Thoracic aorta (tissue), 2 donors: ENCODE measurements at regions not wholly inside any gene's neighbourhood (a gene's known extent, or its start where the extent isn't known, plus 50 kb on each side); places are given as distances from the start of the nearest gene placed in this dataset.
"Not testable (repeated sequence)": the region's sequence is repeated elsewhere in the genome, so short reads cannot be mapped to it uniquely, and the experiment has no call there.

Source experiments
- ATAC-seq: fragments of 150-250 bp; one replicate; pipeline ENCODE4 v1.8.0; 2017; ENCODE audit warnings: low read depth; ENCODE audit not compliant: insufficient number of reproducible peaks, low FRiP score
- DNase-seq: peaks from one replicate; pipeline ENCODE4 v3.0.0-alpha.2; 2020; ENCODE audit warnings: low spot score
- H3K27ac ChIP-seq, 2 donors: fragments of 200-600 bp; sonication (generic); 1 replicate in 1 of 2; 2 replicates in 1 of 2; pipeline ENCODE4 v1.5.1; 2016; ENCODE audit warnings: mild to moderate bottlenecking in 2 of 2, moderate library complexity in 2 of 2
- H3K27me3 ChIP-seq: fragments of 200-600 bp; sonication (generic); replicated peaks from 2 replicates; pipeline ENCODE4 v1.6.0; 2016; ENCODE audit warnings: mild to moderate bottlenecking; ENCODE audit not compliant: insufficient read depth
- H3K36me3 ChIP-seq: fragments of 200-600 bp; sonication (generic); one replicate; pipeline ENCODE4 v1.5.1; 2016
- H3K4me1 ChIP-seq, 2 donors: fragments of 200-600 bp; sonication (generic); 1 replicate in 1 of 2; 2 replicates in 1 of 2; pipeline versions ENCODE4 v1.5.1 to v1.6.0; 2016; ENCODE audit warnings: low read depth in 2 of 2, mild to moderate bottlenecking in 1 of 2; ENCODE audit not compliant: control insufficient read depth in 1 of 2
- H3K4me3 ChIP-seq: fragments of 200-600 bp; sonication (generic); 2 replicates; pipeline ENCODE4 v1.5.1; 2016; ENCODE audit warnings: mild to moderate bottlenecking
- H3K9me3 ChIP-seq: fragments of 200-600 bp; sonication (generic); 2 replicates; pipeline ENCODE4 v1.5.1; 2016
- TF ChIP-seq, protein P1 (sequence below): fragments of 200-600 bp; sonication (generic); IDR thresholded peaks from one replicate; pipeline ENCODE4 v1.5.1; 2019; ENCODE audit warnings: antibody characterized with exemption

DNA sequence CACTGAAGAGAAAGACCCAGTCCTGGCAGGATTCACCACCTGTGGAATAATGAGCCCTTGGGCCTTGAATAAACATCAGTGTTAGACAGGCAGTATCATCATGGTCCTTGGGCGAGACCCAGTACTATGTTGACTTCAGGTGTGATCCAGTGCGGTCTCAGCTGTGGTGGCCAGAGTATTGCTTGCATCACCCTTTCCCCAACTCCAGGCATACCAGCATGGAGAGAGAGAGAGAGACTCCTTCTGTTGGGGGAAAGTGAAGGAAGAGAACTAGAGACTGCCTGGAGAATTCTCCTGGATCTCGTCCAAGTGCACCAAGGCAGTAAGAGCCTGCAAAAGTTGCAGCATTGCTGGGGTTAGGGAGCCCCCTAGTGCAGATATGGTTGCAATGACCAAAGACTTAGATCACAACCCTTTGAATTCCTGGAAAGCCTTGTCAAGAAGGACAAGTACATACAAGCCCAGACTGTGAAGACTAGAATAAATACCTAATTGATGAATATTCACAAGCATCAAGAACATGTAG is 61.1 kb upstream of the VAMP7 start:
- TF ChIP-seq, protein P1, sequence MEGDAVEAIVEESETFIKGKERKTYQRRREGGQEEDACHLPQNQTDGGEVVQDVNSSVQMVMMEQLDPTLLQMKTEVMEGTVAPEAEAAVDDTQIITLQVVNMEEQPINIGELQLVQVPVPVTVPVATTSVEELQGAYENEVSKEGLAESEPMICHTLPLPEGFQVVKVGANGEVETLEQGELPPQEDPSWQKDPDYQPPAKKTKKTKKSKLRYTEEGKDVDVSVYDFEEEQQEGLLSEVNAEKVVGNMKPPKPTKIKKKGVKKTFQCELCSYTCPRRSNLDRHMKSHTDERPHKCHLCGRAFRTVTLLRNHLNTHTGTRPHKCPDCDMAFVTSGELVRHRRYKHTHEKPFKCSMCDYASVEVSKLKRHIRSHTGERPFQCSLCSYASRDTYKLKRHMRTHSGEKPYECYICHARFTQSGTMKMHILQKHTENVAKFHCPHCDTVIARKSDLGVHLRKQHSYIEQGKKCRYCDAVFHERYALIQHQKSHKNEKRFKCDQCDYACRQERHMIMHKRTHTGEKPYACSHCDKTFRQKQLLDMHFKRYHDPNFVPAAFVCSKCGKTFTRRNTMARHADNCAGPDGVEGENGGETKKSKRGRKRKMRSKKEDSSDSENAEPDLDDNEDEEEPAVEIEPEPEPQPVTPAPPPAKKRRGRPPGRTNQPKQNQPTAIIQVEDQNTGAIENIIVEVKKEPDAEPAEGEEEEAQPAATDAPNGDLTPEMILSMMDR, result peak; percentile 44
- no peaks in the 10 kb centered on the region for H3K9me3 ChIP-seq
- H3K4me1 ChIP-seq, result no peaks in the 10 kb centered on the region
- no peak for DNase-seq
- H3K27me3 ChIP-seq, result no peaks in the 10 kb centered on the region
- no peak overlapping the region for H3K27ac ChIP-seq
- ATAC-seq, result peak; percentile 70
- no peaks in the 10 kb centered on the region for H3K36me3 ChIP-seq
- no peak overlapping the region for H3K4me3 ChIP-seq

- TF ChIP-seq, protein P1, result no peak
- no peak overlapping the region for H3K4me3 ChIP-seq
- no peak overlapping the region for H3K27ac ChIP-seq
- H3K4me1 ChIP-seq, result no peaks in the 10 kb centered on the region
- H3K36me3 ChIP-seq, result no peaks in the 10 kb centered on the region
- no peaks in the 10 kb centered on the region for H3K27me3 ChIP-seq
- peak; percentile 44 for ATAC-seq
- DNase-seq, result no peak
- H3K9me3 ChIP-seq, result no peaks in the 10 kb centered on the region
Measured at GRCh38 chrX:155819525-155819924, 61.6 kb upstream of the VAMP7 start.

DNA sequence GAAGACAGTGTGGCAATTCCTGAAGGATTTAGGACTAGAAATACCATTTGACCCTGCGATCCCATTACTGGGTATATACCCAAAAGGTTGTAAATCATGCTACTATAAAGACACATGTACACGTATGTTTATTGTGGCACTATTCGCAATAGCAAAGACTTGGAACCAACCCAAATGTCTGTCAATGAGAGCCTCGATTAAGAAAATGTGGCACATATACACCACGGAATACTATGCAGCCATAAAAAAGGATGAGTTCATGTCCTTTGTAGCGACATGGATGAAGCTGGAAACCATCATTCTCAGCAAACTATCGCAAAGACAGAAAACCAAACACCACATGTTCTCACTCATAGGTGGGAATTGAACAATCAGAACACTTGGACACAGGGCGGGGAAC is 66.8 kb upstream of the VAMP7 start:
- not testable (repeated sequence) for H3K9me3 ChIP-seq, H3K27me3 ChIP-seq, ATAC-seq, H3K27ac ChIP-seq, H3K4me3 ChIP-seq, H3K4me1 ChIP-seq, H3K36me3 ChIP-seq, DNase-seq

- no peak for ATAC-seq
- H3K36me3 ChIP-seq, result no peaks in the 10 kb centered on the region
- no peak overlapping the region for H3K27ac ChIP-seq
- no peak for DNase-seq
- H3K27me3 ChIP-seq, result no peaks in the 10 kb centered on the region
- no peaks in the 10 kb centered on the region for H3K9me3 ChIP-seq
- no peaks in the 10 kb centered on the region for H3K4me1 ChIP-seq
- TF ChIP-seq, protein P1, result no peak
- no peak overlapping the region for H3K4me3 ChIP-seq
Measured at GRCh38 chrX:155779831-155780230, 101.3 kb upstream of the VAMP7 start.

DNA sequence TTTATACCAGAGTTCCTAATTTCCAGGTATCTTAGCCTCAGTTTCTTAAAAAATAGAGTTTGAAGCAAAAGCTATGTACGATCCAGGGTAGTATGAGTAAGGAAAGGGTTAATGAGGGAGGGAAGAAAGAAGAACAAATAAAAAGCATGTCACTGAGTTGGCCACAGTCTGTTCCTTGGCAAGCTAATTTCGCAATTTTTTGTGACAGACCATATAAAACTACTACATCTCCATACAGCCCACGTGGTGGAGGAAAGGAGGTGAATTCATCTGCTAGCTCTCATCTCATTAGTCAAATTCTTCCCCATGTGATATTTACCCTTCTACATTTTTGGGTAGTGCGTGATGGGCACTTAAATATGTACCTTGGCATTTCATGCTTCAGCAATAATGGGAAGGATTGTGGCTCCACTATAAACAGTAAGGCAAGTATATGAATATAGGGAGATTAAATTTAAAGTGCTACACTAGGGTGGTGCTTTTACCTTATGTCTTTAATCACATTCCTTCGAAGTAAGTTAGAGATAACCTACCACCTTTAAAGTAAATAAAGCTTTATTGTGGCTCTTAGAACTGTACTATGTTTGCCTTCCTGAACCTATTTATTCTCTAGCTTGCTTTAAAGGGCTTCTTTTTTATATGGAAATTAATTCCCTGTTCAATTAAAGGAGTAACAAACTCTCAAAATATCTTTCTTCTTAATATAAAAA is 102.1 kb upstream of the VAMP7 start:
- Histone ChIP-seq H3K4me1 (no peaks in the 10 kb centered on the region), H3K27ac (no peak overlapping the region), H3K27me3 (no peaks in the 10 kb centered on the region), H3K9me3 (no peaks in the 10 kb centered on the region), H3K36me3 (no peaks in the 10 kb centered on the region), H3K4me3 (no peak overlapping the region)
- no peak for DNase-seq
- ATAC-seq, result no peak
- TF ChIP-seq, protein P1, result no peak

- Histone ChIP-seq H3K36me3 (no peaks in the 10 kb centered on the region), H3K27ac (no peak overlapping the region), H3K4me1 (no peaks in the 10 kb centered on the region), H3K27me3 (no peaks in the 10 kb centered on the region), H3K4me3 (no peak overlapping the region), H3K9me3 (no peaks in the 10 kb centered on the region)
- DNase-seq (no peak), ATAC-seq (no peak)
- TF ChIP-seq, protein P1, result no peak
Measured at GRCh38 chrX:155774387-155774786, 106.8 kb upstream of the VAMP7 start.
